ENCODE measurements at regions not wholly inside any gene's neighbourhood (a gene's known extent, or its start where the extent isn't known, plus 50 kb on each side); places are given as distances from the start of the nearest gene placed in this dataset.

GRCh38 chr4:147360301-147360700 is 120.6 kb upstream of the EDNRA start:
- DNase-seq (ENCODE audit: low read depth in 3 of 3) = no peak

GRCh38 chr4:147361726-147362125 is 119.2 kb upstream of the EDNRA start:
- no peak for DNase-seq (ENCODE audit: low read depth in 3 of 3)

- no peak for DNase-seq (ENCODE audit: low read depth in 3 of 3)
Observed at GRCh38 chr4:147362938-147363337, 118.0 kb upstream of the EDNRA start.

GRCh38 chr4:147363514-147363913 is 117.4 kb upstream of the EDNRA start:
- no peak for DNase-seq (ENCODE audit: low read depth in 3 of 3)

- DNase-seq (ENCODE audit: low read depth in 3 of 3) = no peak
Observed at GRCh38 chr4:147365396-147365795, 115.5 kb upstream of the EDNRA start.

- no peak for DNase-seq (ENCODE audit: low read depth in 3 of 3)
Observed at GRCh38 chr4:147366164-147366563, 114.7 kb upstream of the EDNRA start.

- DNase-seq (ENCODE audit: low read depth in 3 of 3) = no peak
Observed at GRCh38 chr4:147367891-147368290, 113.0 kb upstream of the EDNRA start.

GRCh38 chr4:147368948-147369347 is 111.9 kb upstream of the EDNRA start:
- DNase-seq (ENCODE audit: low read depth in 3 of 3) = no peak

GRCh38 chr4:147370473-147370872 is 110.4 kb upstream of the EDNRA start:
- DNase-seq (ENCODE audit: low read depth in 3 of 3) = no peak

GRCh38 chr4:147370881-147371280 is 110.0 kb upstream of the EDNRA start:
- DNase-seq (ENCODE audit: low read depth in 3 of 3) = no peak

GRCh38 chr4:147371661-147372060 is 109.2 kb upstream of the EDNRA start:
- no peak for DNase-seq (ENCODE audit: low read depth in 3 of 3)

- no peak for DNase-seq (ENCODE audit: low read depth in 3 of 3)
Observed at GRCh38 chr4:147378780-147379179, 102.1 kb upstream of the EDNRA start.

- no peak for DNase-seq (ENCODE audit: low read depth in 3 of 3)
Observed at GRCh38 chr4:147381749-147382148, 99.1 kb upstream of the EDNRA start.

- DNase-seq (ENCODE audit: low read depth in 3 of 3) = no peak
Observed at GRCh38 chr4:147388018-147388417, 92.9 kb upstream of the EDNRA start.

- DNase-seq (ENCODE audit: low read depth in 3 of 3) = no peak
Observed at GRCh38 chr4:147396105-147396504, 84.8 kb upstream of the EDNRA start.

- DNase-seq (ENCODE audit: low read depth in 3 of 3) = no peak
Observed at GRCh38 chr4:147398556-147398955, 82.3 kb upstream of the EDNRA start.

- DNase-seq (ENCODE audit: low read depth in 3 of 3) = no peak
Observed at GRCh38 chr4:147400721-147401120, 80.2 kb upstream of the EDNRA start.

- DNase-seq (ENCODE audit: low read depth in 3 of 3) = no peak
Observed at GRCh38 chr4:147401221-147401620, 79.7 kb upstream of the EDNRA start.

GRCh38 chr4:147407261-147408045 is 73.4 kb upstream of the EDNRA start:
- no peak for DNase-seq (ENCODE audit: low read depth in 3 of 3)

GRCh38 chr4:147408189-147408588 is 72.7 kb upstream of the EDNRA start:
- DNase-seq (ENCODE audit: low read depth in 3 of 3) = no peak

GRCh38 chr4:147409350-147409749 is 71.5 kb upstream of the EDNRA start:
- DNase-seq (ENCODE audit: low read depth in 3 of 3) = no peak

- no peak for DNase-seq (ENCODE audit: low read depth in 3 of 3)
Observed at GRCh38 chr4:147418226-147418625, 62.7 kb upstream of the EDNRA start.

- no peak for DNase-seq (ENCODE audit: low read depth in 3 of 3)
Observed at GRCh38 chr4:147421456-147421855, 59.4 kb upstream of the EDNRA start.

- DNase-seq (ENCODE audit: low read depth in 3 of 3) = no peak
Observed at GRCh38 chr4:147423229-147423628, 57.7 kb upstream of the EDNRA start.
